ENCODE measurements at regions not wholly inside any gene's neighbourhood (a gene's known extent, or its start where the extent isn't known, plus 50 kb on each side); places are given as distances from the start of the nearest gene placed in this dataset.

- H3K4me3 ChIP-seq (ENCODE audit: low read depth, low read length): no peak overlapping the region
- TF ChIP-seq CTCF (IDR thresholded peaks at IDR 0.05; ENCODE audit: borderline replicate concordance, insufficient read depth, low read depth, low read length): no peak
These were observed 105.9 kb upstream of the ST6GAL2 start for GRCh38 chr2:106991866-106992265.

- no peak overlapping the region for H3K4me3 ChIP-seq (ENCODE audit: low read depth, low read length)
- no peak for TF ChIP-seq CTCF (IDR thresholded peaks at IDR 0.05; ENCODE audit: borderline replicate concordance, insufficient read depth, low read depth, low read length)
These were observed 109.6 kb upstream of the ST6GAL2 start for GRCh38 chr2:106995556-106995955.

- H3K4me3 ChIP-seq (ENCODE audit: low read depth, low read length): no peak overlapping the region
- no peak for TF ChIP-seq CTCF (IDR thresholded peaks at IDR 0.05; ENCODE audit: borderline replicate concordance, insufficient read depth, low read depth, low read length)
These were observed 110.3 kb upstream of the ST6GAL2 start for GRCh38 chr2:106996171-106996769.

GRCh38 chr2:106997204-106997603, 111.2 kb upstream of the ST6GAL2 start:
- TF ChIP-seq CTCF (IDR thresholded peaks at IDR 0.05; ENCODE audit: borderline replicate concordance, insufficient read depth, low read depth, low read length): no peak

GRCh38 chr2:107001062-107001461, 115.1 kb upstream of the ST6GAL2 start:
- no peak for TF ChIP-seq CTCF (IDR thresholded peaks at IDR 0.05; ENCODE audit: borderline replicate concordance, insufficient read depth, low read depth, low read length)
- no peak overlapping the region for H3K4me3 ChIP-seq (ENCODE audit: low read depth, low read length)

More at GRCh38 chr2:106997204-106997603, 111.2 kb upstream of the ST6GAL2 start:
- no peak overlapping the region for H3K4me3 ChIP-seq (ENCODE audit: low read depth, low read length)

GRCh38 chr2:107001551-107001950, 115.6 kb upstream of the ST6GAL2 start:
- no peak for TF ChIP-seq CTCF (IDR thresholded peaks at IDR 0.05; ENCODE audit: borderline replicate concordance, insufficient read depth, low read depth, low read length)
- no peak overlapping the region for H3K4me3 ChIP-seq (ENCODE audit: low read depth, low read length)

- TF ChIP-seq CTCF (IDR thresholded peaks at IDR 0.05; ENCODE audit: borderline replicate concordance, insufficient read depth, low read depth, low read length): no peak
- no peak overlapping the region for H3K4me3 ChIP-seq (ENCODE audit: low read depth, low read length)
These were observed 116.2 kb upstream of the ST6GAL2 start for GRCh38 chr2:107001964-107002696.

All from GM12875 (cell line).